ENCODE measurements at regions not wholly inside any gene's neighbourhood (a gene's known extent, or its start where the extent isn't known, plus 50 kb on each side); places are given as distances from the start of the nearest gene placed in this dataset.

DNA sequence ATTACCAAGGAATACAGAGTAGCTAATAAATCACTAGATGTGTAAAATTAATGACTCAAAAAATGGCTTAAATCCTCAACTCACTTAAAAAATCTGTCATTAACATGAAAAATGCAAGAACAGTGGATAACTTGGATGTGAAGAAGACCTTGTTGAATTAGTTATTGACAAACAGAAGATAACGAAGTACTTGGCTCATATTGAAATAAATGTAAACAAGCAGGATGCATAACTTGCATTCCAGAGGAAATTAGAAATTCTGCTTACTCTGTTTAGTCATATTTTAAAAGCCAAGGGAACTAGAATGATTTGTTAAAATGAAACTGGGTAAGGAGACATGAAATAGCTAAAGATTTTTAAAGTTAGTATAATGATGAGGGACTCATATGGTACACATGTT, 1812.2 kb downstream of the PCDH9 start (continued):
- TF ChIP-seq ZNF124 (CRISPR knock-in tag; IDR thresholded peaks at IDR 0.05) (no peak), TCF12 (IDR thresholded peaks at IDR 0.05) (no peak), TCF12 (CRISPR knock-in tag; IDR thresholded peaks at IDR 0.05) (no peak), SP2 (CRISPR knock-in tag; IDR thresholded peaks at IDR 0.05) (no peak), BHLHE40 (IDR thresholded peaks at IDR 0.05; ENCODE audit: low read length) (no peak), MEF2D (CRISPR knock-in tag; IDR thresholded peaks at IDR 0.05) (no peak)
- TF ChIP-seq, protein P1, sequence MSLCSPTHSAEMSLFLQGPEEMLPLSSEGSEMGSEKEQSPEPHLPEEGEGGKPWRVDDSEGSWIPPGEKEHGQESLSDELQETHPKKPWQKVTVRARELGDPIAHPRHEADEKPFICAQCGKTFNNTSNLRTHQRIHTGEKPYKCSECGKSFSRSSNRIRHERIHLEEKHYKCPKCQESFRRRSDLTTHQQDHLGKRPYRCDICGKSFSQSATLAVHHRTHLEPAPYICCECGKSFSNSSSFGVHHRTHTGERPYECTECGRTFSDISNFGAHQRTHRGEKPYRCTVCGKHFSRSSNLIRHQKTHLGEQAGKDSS (CRISPR knock-in tag; IDR thresholded peaks at IDR 0.05; ENCODE audit: borderline replicate concordance, low read depth): no peak
- TF ChIP-seq, protein P2, sequence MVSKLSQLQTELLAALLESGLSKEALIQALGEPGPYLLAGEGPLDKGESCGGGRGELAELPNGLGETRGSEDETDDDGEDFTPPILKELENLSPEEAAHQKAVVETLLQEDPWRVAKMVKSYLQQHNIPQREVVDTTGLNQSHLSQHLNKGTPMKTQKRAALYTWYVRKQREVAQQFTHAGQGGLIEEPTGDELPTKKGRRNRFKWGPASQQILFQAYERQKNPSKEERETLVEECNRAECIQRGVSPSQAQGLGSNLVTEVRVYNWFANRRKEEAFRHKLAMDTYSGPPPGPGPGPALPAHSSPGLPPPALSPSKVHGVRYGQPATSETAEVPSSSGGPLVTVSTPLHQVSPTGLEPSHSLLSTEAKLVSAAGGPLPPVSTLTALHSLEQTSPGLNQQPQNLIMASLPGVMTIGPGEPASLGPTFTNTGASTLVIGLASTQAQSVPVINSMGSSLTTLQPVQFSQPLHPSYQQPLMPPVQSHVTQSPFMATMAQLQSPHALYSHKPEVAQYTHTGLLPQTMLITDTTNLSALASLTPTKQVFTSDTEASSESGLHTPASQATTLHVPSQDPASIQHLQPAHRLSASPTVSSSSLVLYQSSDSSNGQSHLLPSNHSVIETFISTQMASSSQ (IDR thresholded peaks at IDR 0.05; ENCODE audit: low read depth): no peak
- TF ChIP-seq, protein P2 (CRISPR knock-in tag; IDR thresholded peaks at IDR 0.05; ENCODE audit: borderline replicate concordance): no peak
- TF ChIP-seq, protein P3, sequence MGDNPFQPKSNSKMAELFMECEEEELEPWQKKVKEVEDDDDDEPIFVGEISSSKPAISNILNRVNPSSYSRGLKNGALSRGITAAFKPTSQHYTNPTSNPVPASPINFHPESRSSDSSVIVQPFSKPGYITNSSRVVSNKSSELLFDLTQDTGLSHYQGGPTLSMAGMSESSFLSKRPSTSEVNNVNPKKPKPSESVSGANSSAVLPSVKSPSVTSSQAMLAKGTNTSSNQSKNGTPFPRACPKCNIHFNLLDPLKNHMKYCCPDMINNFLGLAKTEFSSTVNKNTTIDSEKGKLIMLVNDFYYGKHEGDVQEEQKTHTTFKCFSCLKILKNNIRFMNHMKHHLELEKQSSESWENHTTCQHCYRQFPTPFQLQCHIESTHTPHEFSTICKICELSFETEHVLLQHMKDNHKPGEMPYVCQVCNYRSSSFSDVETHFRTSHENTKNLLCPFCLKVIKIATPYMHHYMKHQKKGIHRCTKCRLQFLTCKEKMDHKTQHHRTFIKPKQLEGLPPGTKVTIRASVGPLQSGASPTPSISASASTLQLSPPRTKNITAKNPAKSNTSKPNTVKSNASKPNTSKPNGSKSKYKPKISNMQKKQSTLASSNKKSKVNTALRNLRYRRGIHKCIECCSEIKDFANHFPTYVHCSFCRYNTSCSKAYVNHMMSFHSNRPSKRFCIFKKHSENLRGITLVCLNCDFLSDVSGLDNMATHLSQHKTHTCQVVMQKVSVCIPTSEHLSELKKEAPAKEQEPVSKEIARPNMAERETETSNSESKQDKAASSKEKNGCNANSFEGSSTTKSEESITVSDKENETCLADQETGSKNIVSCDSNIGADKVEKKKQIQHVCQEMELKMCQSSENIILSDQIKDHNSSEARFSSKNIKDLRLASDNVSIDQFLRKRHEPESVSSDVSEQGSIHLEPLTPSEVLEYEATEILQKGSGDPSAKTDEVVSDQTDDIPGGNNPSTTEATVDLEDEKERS (CRISPR knock-in tag; IDR thresholded peaks at IDR 0.05): no peak
- TF ChIP-seq, protein P4, sequence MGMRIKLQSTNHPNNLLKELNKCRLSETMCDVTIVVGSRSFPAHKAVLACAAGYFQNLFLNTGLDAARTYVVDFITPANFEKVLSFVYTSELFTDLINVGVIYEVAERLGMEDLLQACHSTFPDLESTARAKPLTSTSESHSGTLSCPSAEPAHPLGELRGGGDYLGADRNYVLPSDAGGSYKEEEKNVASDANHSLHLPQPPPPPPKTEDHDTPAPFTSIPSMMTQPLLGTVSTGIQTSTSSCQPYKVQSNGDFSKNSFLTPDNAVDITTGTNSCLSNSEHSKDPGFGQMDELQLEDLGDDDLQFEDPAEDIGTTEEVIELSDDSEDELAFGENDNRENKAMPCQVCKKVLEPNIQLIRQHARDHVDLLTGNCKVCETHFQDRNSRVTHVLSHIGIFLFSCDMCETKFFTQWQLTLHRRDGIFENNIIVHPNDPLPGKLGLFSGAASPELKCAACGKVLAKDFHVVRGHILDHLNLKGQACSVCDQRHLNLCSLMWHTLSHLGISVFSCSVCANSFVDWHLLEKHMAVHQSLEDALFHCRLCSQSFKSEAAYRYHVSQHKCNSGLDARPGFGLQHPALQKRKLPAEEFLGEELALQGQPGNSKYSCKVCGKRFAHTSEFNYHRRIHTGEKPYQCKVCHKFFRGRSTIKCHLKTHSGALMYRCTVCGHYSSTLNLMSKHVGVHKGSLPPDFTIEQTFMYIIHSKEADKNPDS (CRISPR knock-in tag; IDR thresholded peaks at IDR 0.05): no peak
